HG03108 (cell line): ENCODE measurements at regions not wholly inside any gene's neighbourhood (a gene's known extent, or its start where the extent isn't known, plus 50 kb on each side); places are given as distances from the start of the nearest gene placed in this dataset.

Experiments used
- ATAC-seq: cut with Tn5 transposase; IDR thresholded peaks from one replicate; pipeline ENCODE4 v1.9.1; 2021; ENCODE audit warnings: moderate library complexity; ENCODE audit not compliant: unreplicated experiment

DNA sequence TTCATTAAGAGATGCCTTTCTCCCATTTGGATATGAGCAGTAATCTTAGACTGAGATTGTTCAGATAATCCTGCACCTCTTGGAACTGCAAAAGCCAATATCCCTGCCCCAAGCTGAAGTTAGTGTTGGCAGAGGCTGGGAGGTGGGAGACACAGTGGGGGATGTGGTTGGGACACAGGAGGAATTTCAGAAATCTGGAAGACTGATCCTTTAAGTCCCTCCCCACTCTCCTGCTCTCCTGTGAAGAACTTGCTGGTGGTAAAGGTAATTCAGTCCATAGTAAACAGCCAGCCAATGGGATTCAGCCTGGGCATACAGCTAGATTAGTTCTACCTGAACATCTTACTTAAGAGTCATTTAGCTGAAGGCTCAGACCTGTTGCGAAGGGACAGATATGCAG lies 50.0 kb upstream of the TMEM178A start:
- ATAC-seq: no peak
